Astrocyte (in vitro differentiated cells and primary cell): ENCODE measurements at regions not wholly inside any gene's neighbourhood (a gene's known extent, or its start where the extent isn't known, plus 50 kb on each side); places are given as distances from the start of the nearest gene placed in this dataset.

ENCODE experiments used
- DNase-seq: peaks from one replicate; pipeline ENCODE4 v3.0.0-alpha.2; 2010; ENCODE audit warnings: low read depth
- FAIRE-seq: peaks from 2 replicates; lab custom pipeline; 2011; peaks lifted over from hg19 to GRCh38; lab: Jason Lieb, UNC
- H2AFZ ChIP-seq: 2 replicates; pipeline ENCODE4 v1.6.0; 2012; ENCODE audit warnings: low read depth, low read length, inconsistent platforms
- H3K27ac ChIP-seq: 2 replicates; pipeline ENCODE4 v1.5.1; 2011; ENCODE audit warnings: low read depth, low read length, inconsistent platforms
- H3K27me3 ChIP-seq: 2 replicates; pipeline ENCODE4 v1.6.0; 2011; ENCODE audit warnings: low read length, inconsistent platforms; ENCODE audit not compliant: insufficient read depth
- H3K36me3 ChIP-seq: 2 replicates; pipeline ENCODE4 v1.5.1; 2011; ENCODE audit warnings: low read length, inconsistent platforms; ENCODE audit not compliant: insufficient read depth
- H3K4me1 ChIP-seq: 2 replicates; pipeline ENCODE4 v1.5.1; 2011; ENCODE audit warnings: low read length, inconsistent platforms; ENCODE audit not compliant: insufficient read depth
- H3K4me2 ChIP-seq: 2 replicates; pipeline ENCODE4 v1.6.0; 2012; ENCODE audit warnings: low read length, inconsistent platforms
- H3K4me3 ChIP-seq: 2 replicates; pipeline ENCODE4 v1.5.1; 2011; ENCODE audit warnings: low read depth, mild to moderate bottlenecking, low read length, inconsistent platforms; ENCODE audit not compliant: insufficient read depth
- H3K79me2 ChIP-seq: 2 replicates; pipeline ENCODE4 v1.6.0; 2012; ENCODE audit warnings: mild to moderate bottlenecking, low read length, inconsistent platforms; ENCODE audit not compliant: insufficient read depth
- H3K9ac ChIP-seq: 2 replicates; pipeline ENCODE4 v1.6.0; 2012; ENCODE audit warnings: mild to moderate bottlenecking, low read length, inconsistent platforms
- H3K9me3 ChIP-seq: 2 replicates; pipeline ENCODE4 v1.5.1; 2012; ENCODE audit warnings: low read depth, mild to moderate bottlenecking, low read length, inconsistent platforms; ENCODE audit not compliant: insufficient read depth
- H4K20me1 ChIP-seq: 2 replicates; pipeline ENCODE4 v1.6.0; 2012; ENCODE audit warnings: low read length, inconsistent platforms; ENCODE audit not compliant: insufficient read depth
- H3K27ac Mint-ChIP-seq: one replicate; pipeline ENCODE4 v1.8.0; 2021; ENCODE audit warnings: mild to moderate bottlenecking, mixed read lengths; ENCODE audit not compliant: unreplicated experiment
- H3K27me3 Mint-ChIP-seq: one replicate; pipeline ENCODE4 v1.8.0; 2021; ENCODE audit warnings: low read depth, mixed read lengths; ENCODE audit not compliant: unreplicated experiment
- H3K36me3 Mint-ChIP-seq: one replicate; pipeline ENCODE4 v1.8.0; 2021; ENCODE audit warnings: low read depth, mixed read lengths; ENCODE audit not compliant: unreplicated experiment
- H3K4me1 Mint-ChIP-seq: one replicate; pipeline ENCODE4 v1.8.0; 2021; ENCODE audit warnings: low read depth, mixed read lengths; ENCODE audit not compliant: unreplicated experiment
- H3K4me3 Mint-ChIP-seq: one replicate; pipeline ENCODE4 v1.8.0; 2021; ENCODE audit warnings: mild to moderate bottlenecking, moderate library complexity, mixed read lengths; ENCODE audit not compliant: unreplicated experiment
- H3K9me3 Mint-ChIP-seq: one replicate; pipeline ENCODE4 v1.8.0; 2021; ENCODE audit warnings: mild to moderate bottlenecking, mixed read lengths; ENCODE audit not compliant: unreplicated experiment
- CTCF ChIP-seq: IDR thresholded peaks from 2 replicates; pipeline ENCODE4 v1.5.1; 2011; ENCODE audit warnings: low read depth, mild to moderate bottlenecking, inconsistent platforms, low read length, moderate library complexity; ENCODE audit not compliant: insufficient read depth
- EZH2 ChIP-seq: IDR thresholded peaks from 2 replicates; pipeline ENCODE4 v1.6.1; 2012; ENCODE audit warnings: mild to moderate bottlenecking, low read length, inconsistent platforms; ENCODE audit not compliant: insufficient read depth

DNA sequence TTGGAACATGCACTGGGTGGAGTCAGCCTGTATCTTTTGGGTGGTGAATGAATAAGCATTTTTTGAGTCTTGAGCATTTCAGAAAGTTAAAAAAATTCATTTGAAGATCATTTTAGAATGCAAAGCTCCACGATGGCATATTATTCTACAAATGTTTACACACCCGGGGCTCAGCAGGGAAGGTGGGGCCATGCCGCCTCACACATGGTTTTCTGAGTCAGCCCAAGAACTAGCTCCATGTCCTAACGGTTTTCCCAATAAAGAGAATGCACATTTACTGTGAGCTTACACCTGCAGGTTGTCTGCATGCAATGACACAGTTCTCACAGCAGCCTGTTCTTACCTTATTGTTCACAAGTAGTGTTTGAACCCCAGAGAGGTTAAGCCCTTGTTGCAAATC lies 670.3 kb downstream of the GALR1 start:
- no peak for FAIRE-seq
- Mint-ChIP-seq H3K9me3 (peaks cover 4% of the 10 kb centered on the region), H3K27ac (no peak overlapping the region), H3K36me3 (no peaks in the 10 kb centered on the region), H3K27me3 (peaks cover 1% of the 10 kb centered on the region), H3K4me3 (no peak overlapping the region), H3K4me1 (no peaks in the 10 kb centered on the region)
- H4K20me1 ChIP-seq: no peaks in the 10 kb centered on the region
- no peak for DNase-seq
- H3K4me1 ChIP-seq: no peaks in the 10 kb centered on the region
- TF ChIP-seq EZH2 (no peak), CTCF (no peak)
- no peaks in the 10 kb centered on the region for H3K79me2 ChIP-seq
- H3K36me3 ChIP-seq: no peaks in the 10 kb centered on the region
- peaks cover 9% of the 10 kb centered on the region for H3K9me3 ChIP-seq
- H2AFZ ChIP-seq: no peak overlapping the region
- no peak overlapping the region for H3K4me2 ChIP-seq
- H3K4me3 ChIP-seq: no peak overlapping the region
- no peak overlapping the region for H3K9ac ChIP-seq
- H3K27me3 ChIP-seq: no peaks in the 10 kb centered on the region
- no peak overlapping the region for H3K27ac ChIP-seq

DNA sequence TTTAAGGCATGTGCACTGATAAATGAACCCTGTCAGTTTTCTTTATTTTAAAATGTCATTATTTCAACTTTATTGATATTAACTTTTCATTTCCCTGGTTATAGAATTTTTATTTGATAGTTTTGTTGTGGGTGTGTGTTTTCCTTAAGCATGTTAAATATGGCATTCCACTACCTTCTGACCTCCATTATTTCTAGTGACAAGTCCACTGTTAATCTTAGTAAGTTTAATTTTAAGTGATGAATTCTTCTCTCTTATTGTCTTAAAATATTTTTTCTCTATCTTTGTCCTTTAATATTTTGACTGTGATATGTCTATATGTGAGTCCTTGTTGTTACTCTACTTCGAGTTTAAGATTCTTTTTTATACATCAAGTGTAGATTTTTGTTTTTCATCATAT lies 685.7 kb downstream of the GALR1 start:
- no peaks in the 10 kb centered on the region for H3K79me2 ChIP-seq
- H3K9me3 ChIP-seq: peaks cover 4% of the 10 kb centered on the region
- no peak overlapping the region for H3K27ac ChIP-seq
- TF ChIP-seq CTCF (no peak), EZH2 (no peak)
- no peak overlapping the region for H3K27ac Mint-ChIP-seq
- H4K20me1 ChIP-seq: no peaks in the 10 kb centered on the region
- no peaks in the 10 kb centered on the region for H3K27me3 ChIP-seq
- H3K4me1 Mint-ChIP-seq: no peaks in the 10 kb centered on the region
- H3K9me3 Mint-ChIP-seq: no peaks in the 10 kb centered on the region
- H3K4me3 ChIP-seq: no peak overlapping the region
- no peak overlapping the region for H2AFZ ChIP-seq
- no peak overlapping the region for H3K4me3 Mint-ChIP-seq
- H3K4me2 ChIP-seq: no peak overlapping the region
- H3K36me3 Mint-ChIP-seq: no peaks in the 10 kb centered on the region
- H3K4me1 ChIP-seq: no peaks in the 10 kb centered on the region
- no peak overlapping the region for H3K9ac ChIP-seq
- H3K36me3 ChIP-seq: no peaks in the 10 kb centered on the region
- DNase-seq (no peak), FAIRE-seq (no peak)
- no peaks in the 10 kb centered on the region for H3K27me3 Mint-ChIP-seq

DNA sequence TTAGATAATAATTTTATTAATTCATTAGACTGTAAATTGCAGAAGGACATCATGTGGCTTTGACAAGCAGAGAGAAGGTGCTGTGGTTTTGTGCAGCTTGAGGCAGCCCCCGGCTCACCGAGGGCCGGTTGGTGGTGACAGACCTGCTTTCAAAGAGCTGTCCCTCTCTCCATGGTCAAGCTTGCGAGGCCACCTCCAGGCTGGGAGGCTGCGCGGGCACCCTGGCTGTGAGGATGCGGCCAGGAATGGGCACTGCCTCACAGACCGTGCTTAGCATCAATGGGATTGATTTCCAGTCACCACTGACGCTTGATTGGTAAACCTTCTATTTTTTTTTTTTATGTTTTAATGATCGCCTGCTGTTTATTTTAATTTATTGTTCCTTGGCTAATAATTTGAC lies 690.9 kb downstream of the GALR1 start:
- Histone ChIP-seq H3K4me2 (no peak overlapping the region), H4K20me1 (no peaks in the 10 kb centered on the region), H3K9me3 (peaks cover 4% of the 10 kb centered on the region), H3K27ac (no peak overlapping the region), H3K36me3 (no peaks in the 10 kb centered on the region), H3K27me3 (no peaks in the 10 kb centered on the region), H3K9ac (no peak overlapping the region), H2AFZ (no peak overlapping the region), H3K4me3 (no peak overlapping the region), H3K79me2 (no peaks in the 10 kb centered on the region), H3K4me1 (no peaks in the 10 kb centered on the region)
- no peak overlapping the region for H3K4me3 Mint-ChIP-seq
- H3K4me1 Mint-ChIP-seq: no peaks in the 10 kb centered on the region
- peaks cover 2% of the 10 kb centered on the region for H3K9me3 Mint-ChIP-seq
- H3K36me3 Mint-ChIP-seq: no peaks in the 10 kb centered on the region
- TF ChIP-seq EZH2: no peak
- no peak for TF ChIP-seq CTCF
- H3K27ac Mint-ChIP-seq: no peak overlapping the region
- H3K27me3 Mint-ChIP-seq: no peaks in the 10 kb centered on the region
- DNase-seq: no peak
- FAIRE-seq: no peak
